HEK293 (cell line): ENCODE measurements at regions not wholly inside any gene's neighbourhood (a gene's known extent, or its start where the extent isn't known, plus 50 kb on each side); places are given as distances from the start of the nearest gene placed in this dataset.
A peak's percentile ranks its signal among the peaks of the same experiment; 100 is the strongest.

ENCODE experiments used
- CTCF ChIA-PET: fragments of 350-600 bp; formaldehyde crosslinking; extraction: SDS; loops from one replicate; lab custom pipeline; 2021; ENCODE audit warnings: antibody characterized with exemption; lab: Yijun Ruan, JAX
- POLR2A ChIA-PET: fragments of 300-600 bp; formaldehyde crosslinking; extraction: SDS; loops from one replicate; lab custom pipeline; 2020; ENCODE audit warnings: antibody characterized with exemption, inconsistent platforms; lab: Yijun Ruan, JAX
- H3K27ac ChIP-seq: fragments of 200-500 bp; sonication (Bioruptor generic); 2 replicates; pipeline ENCODE4 v1.5.1; 2014; ENCODE audit warnings: low read depth, low read length, control low read depth, inconsistent platforms; ENCODE audit errors: extremely low read depth
- H3K36me3 ChIP-seq, 2 experiments: fragments of 200-500 bp in 1 of 2; sonication (Bioruptor generic) in 1 of 2; 1 replicate in 1 of 2; 2 replicates in 1 of 2; pipeline ENCODE4 v1.5.1; 2014 to 2017; ENCODE audit warnings: inconsistent platforms in 2 of 2, low read length in 2 of 2; ENCODE audit not compliant: control insufficient read depth in 2 of 2, insufficient read depth in 1 of 2
- H3K4me1 ChIP-seq: fragments of 200-500 bp; sonication (Bioruptor generic); 2 replicates; pipeline ENCODE4 v1.5.1; 2014; ENCODE audit warnings: mild to moderate bottlenecking, low read length, inconsistent platforms; ENCODE audit not compliant: control insufficient read depth, insufficient read depth
- H3K4me3 ChIP-seq: 2 replicates; pipeline ENCODE4 v1.5.1; 2011; ENCODE audit warnings: low read depth, mild to moderate bottlenecking, control low read depth, low read length, moderate library complexity
- H3K9me3 ChIP-seq: fragments of 200-500 bp; sonication (Bioruptor generic); 2 replicates; pipeline ENCODE4 v1.5.1; 2014; ENCODE audit warnings: low read depth, low read length, inconsistent platforms; ENCODE audit not compliant: control insufficient read depth, insufficient read depth
- GFI1B ChIP-seq: fragments of 450-650 bp; formaldehyde crosslinking; IDR thresholded peaks from 2 replicates; pipeline ENCODE4 v1.5.1; 2016; ENCODE audit warnings: missing biosample characterization, missing genetic modification characterization
- GLIS1 ChIP-seq: fragments of 450-650 bp; formaldehyde crosslinking; IDR thresholded peaks from 2 replicates; pipeline ENCODE4 v1.5.1; 2016; ENCODE audit warnings: missing biosample characterization, missing genetic modification characterization
- KLF10 ChIP-seq: fragments of 450-650 bp; IDR thresholded peaks from 2 replicates; pipeline ENCODE4 v1.5.1; 2018; ENCODE audit warnings: missing biosample characterization, mild to moderate bottlenecking, missing genetic modification characterization
- MEIS1 ChIP-seq: sonication (generic); formaldehyde crosslinking; IDR thresholded peaks from 2 replicates; pipeline ENCODE4 v1.8.1; 2022; ENCODE audit warnings: missing genetic modification reagents, mild to moderate bottlenecking, borderline replicate concordance
- OSR2 ChIP-seq: fragments of 450-650 bp; formaldehyde crosslinking; IDR thresholded peaks from 2 replicates; pipeline ENCODE4 v1.5.1; 2016; ENCODE audit warnings: missing biosample characterization, missing genetic modification characterization
- PRDM1 ChIP-seq: fragments of 450-650 bp; formaldehyde crosslinking; IDR thresholded peaks from 2 replicates; pipeline ENCODE4; 2016; ENCODE audit warnings: missing biosample characterization, missing genetic modification characterization
- SCRT1 ChIP-seq: fragments of 450-650 bp; formaldehyde crosslinking; IDR thresholded peaks from 2 replicates; pipeline ENCODE4 v1.5.1; 2016; ENCODE audit warnings: missing biosample characterization, missing genetic modification characterization, borderline replicate concordance
- TSHZ1 ChIP-seq: fragments of 450-650 bp; formaldehyde crosslinking; IDR thresholded peaks from 2 replicates; pipeline ENCODE4 v1.5.1; 2016; ENCODE audit warnings: missing biosample characterization, missing genetic modification characterization, borderline replicate concordance
- ZBTB7A ChIP-seq: fragments of 450-650 bp; formaldehyde crosslinking; IDR thresholded peaks from 2 replicates; pipeline ENCODE4 v1.5.1; 2016; ENCODE audit warnings: low read depth, missing biosample characterization, missing genetic modification characterization
- ZFHX2 ChIP-seq: fragments of 450-650 bp; formaldehyde crosslinking; conservative IDR thresholded peaks from 2 replicates; pipeline ENCODE4 v1.5.1; 2016; ENCODE audit warnings: missing biosample characterization, missing genetic modification characterization
- ZNF132 ChIP-seq: fragments of 450-650 bp; formaldehyde crosslinking; IDR thresholded peaks from 2 replicates; pipeline ENCODE4 v1.5.1; 2017; ENCODE audit warnings: missing biosample characterization, missing genetic modification characterization, borderline replicate concordance
- ZNF214 ChIP-seq: fragments of 450-650 bp; formaldehyde crosslinking; IDR thresholded peaks from 2 replicates; pipeline ENCODE4 v1.5.1; 2017; ENCODE audit warnings: missing biosample characterization, mild to moderate bottlenecking, missing genetic modification characterization, borderline replicate concordance
- ZNF221 ChIP-seq: fragments of 450-650 bp; formaldehyde crosslinking; IDR thresholded peaks from 2 replicates; pipeline ENCODE4 v1.5.1; 2017; ENCODE audit warnings: missing biosample characterization, missing genetic modification characterization, borderline replicate concordance
- ZNF266 ChIP-seq: fragments of 450-650 bp; formaldehyde crosslinking; IDR thresholded peaks from 2 replicates; pipeline ENCODE4 v1.5.1; 2016; ENCODE audit warnings: missing biosample characterization, missing genetic modification characterization, low read depth
- ZNF350 ChIP-seq: fragments of 450-650 bp; formaldehyde crosslinking; IDR thresholded peaks from 2 replicates; pipeline ENCODE4 v1.5.0; 2017; ENCODE audit warnings: missing biosample characterization, mild to moderate bottlenecking, missing genetic modification characterization
- ZNF416 ChIP-seq: fragments of 450-650 bp; formaldehyde crosslinking; IDR thresholded peaks from 2 replicates; pipeline ENCODE4 v1.5.1; 2016; ENCODE audit warnings: missing biosample characterization, missing genetic modification characterization
- ZNF423 ChIP-seq: fragments of 450-650 bp; formaldehyde crosslinking; IDR thresholded peaks from 2 replicates; pipeline ENCODE4 v1.5.1; 2016; ENCODE audit warnings: missing biosample characterization, missing genetic modification characterization
- ZNF433 ChIP-seq: fragments of 450-650 bp; formaldehyde crosslinking; IDR thresholded peaks from 2 replicates; pipeline ENCODE4 v1.5.1; 2016; ENCODE audit warnings: missing biosample characterization, missing genetic modification characterization, low read depth
- ZNF555 ChIP-seq: fragments of 450-650 bp; formaldehyde crosslinking; conservative IDR thresholded peaks from 2 replicates; pipeline ENCODE4 v1.5.1; 2017; ENCODE audit warnings: missing biosample characterization, mild to moderate bottlenecking, missing genetic modification characterization, inconsistent platforms
- ZNF596 ChIP-seq: fragments of 450-650 bp; IDR thresholded peaks from 2 replicates; pipeline ENCODE4 v1.5.0; 2018; ENCODE audit warnings: missing biosample characterization, mild to moderate bottlenecking, missing genetic modification characterization, moderate library complexity
- ZNF621 ChIP-seq: fragments of 450-650 bp; formaldehyde crosslinking; IDR thresholded peaks from 2 replicates; pipeline ENCODE4 v1.5.1; 2017; ENCODE audit warnings: missing biosample characterization, missing genetic modification characterization
- ZNF707 ChIP-seq: fragments of 450-650 bp; formaldehyde crosslinking; IDR thresholded peaks from 2 replicates; pipeline ENCODE4 v1.5.1; 2016; ENCODE audit warnings: missing biosample characterization, missing genetic modification characterization

- TF ChIP-seq PRDM1 (tag by site-specific recombination) (0 out of 2 replicates have a peak, but pooled peaks have one; percentile 5), ZNF621 (tag by site-specific recombination) (no peak)
- TF ChIP-seq, all 188 proteins: peak for 1
- Histone ChIP-seq H3K36me3 (no peaks in the 10 kb centered on the region), H3K4me3 (no peak overlapping the region), H3K4me1 (no peaks in the 10 kb centered on the region; the same call in 1 of the 2 replicates), H3K27ac (no peak overlapping the region), H3K9me3 (no peaks in the 10 kb centered on the region)
- POLR2A ChIA-PET: no interaction called here
- CTCF ChIA-PET: interaction anchor here (0.8 to 1.3 kb wide), 2 partner anchors 13 to 26 kb away, joined by 3 to 4 read pairs; no protein-coding TSS in a partner anchor
These were observed 52.2 kb upstream of the CCDC167 start for GRCh38 chr6:37551867-37552266.

GRCh38 chr6:37551446-37551845 lies 51.8 kb upstream of the CCDC167 start:
- no peaks in the 10 kb centered on the region for H3K9me3 ChIP-seq
- POLR2A ChIA-PET: no interaction called here
- no peaks in the 10 kb centered on the region for H3K36me3 ChIP-seq
- CTCF ChIA-PET: interaction anchor here (0.8 to 1.3 kb wide), 2 partner anchors 13 to 27 kb away, joined by 3 to 4 read pairs; no protein-coding TSS in a partner anchor
- no peaks in the 10 kb centered on the region; the same call in 1 of the 2 replicates for H3K4me1 ChIP-seq
- H3K4me3 ChIP-seq: no peak overlapping the region
- H3K27ac ChIP-seq: no peak overlapping the region
- TF ChIP-seq ZNF416 (tag by site-specific recombination) (no peak), MEIS1 (no peak), ZNF423 (tag by site-specific recombination) (no peak), SCRT1 (tag by site-specific recombination) (no peak), ZBTB7A (tag by site-specific recombination) (no peak), KLF10 (tag by site-specific recombination) (no peak), ZFHX2 (tag by site-specific recombination) (no peak), ZNF132 (tag by site-specific recombination) (no peak)
- TF ChIP-seq, all 188 proteins: peak for 0

GRCh38 chr6:37551002-37551401 lies 51.3 kb upstream of the CCDC167 start:
- ChIA-PET POLR2A (no interaction called here), CTCF (interaction anchor here (1.3 kb wide), 1 partner anchor 27 kb away, joined by 3 read pairs; no protein-coding TSS in a partner anchor)
- Histone ChIP-seq H3K4me3 (no peak overlapping the region), H3K36me3 (no peaks in the 10 kb centered on the region), H3K27ac (no peak overlapping the region), H3K9me3 (no peaks in the 10 kb centered on the region), H3K4me1 (no peaks in the 10 kb centered on the region; the same call in 1 of the 2 replicates)
- TF ChIP-seq ZNF214 (tag by site-specific recombination) (no peak), ZNF707 (tag by site-specific recombination) (no peak), OSR2 (tag by site-specific recombination) (no peak), ZNF350 (tag by site-specific recombination) (no peak), ZNF221 (no peak), ZNF266 (tag by site-specific recombination) (no peak), ZNF433 (no peak), TSHZ1 (tag by site-specific recombination) (no peak), ZNF596 (tag by site-specific recombination) (no peak), GFI1B (tag by site-specific recombination) (no peak), GLIS1 (tag by site-specific recombination) (no peak), ZNF555 (tag by site-specific recombination) (no peak)
